NCI-H2196 (cell line): ENCODE measurements at regions not wholly inside any gene's neighbourhood (a gene's known extent, or its start where the extent isn't known, plus 50 kb on each side); places are given as distances from the start of the nearest gene placed in this dataset.
"Not testable (repeated sequence)": the region's sequence is repeated elsewhere in the genome, so short reads cannot be mapped to it uniquely, and the experiment has no call there.

Experiments used
- DNase-seq: peaks from one replicate; lab custom pipeline; 2025; ENCODE audit not compliant: unreplicated experiment; lab: John Stamatoyannopoulos, UW

DNA sequence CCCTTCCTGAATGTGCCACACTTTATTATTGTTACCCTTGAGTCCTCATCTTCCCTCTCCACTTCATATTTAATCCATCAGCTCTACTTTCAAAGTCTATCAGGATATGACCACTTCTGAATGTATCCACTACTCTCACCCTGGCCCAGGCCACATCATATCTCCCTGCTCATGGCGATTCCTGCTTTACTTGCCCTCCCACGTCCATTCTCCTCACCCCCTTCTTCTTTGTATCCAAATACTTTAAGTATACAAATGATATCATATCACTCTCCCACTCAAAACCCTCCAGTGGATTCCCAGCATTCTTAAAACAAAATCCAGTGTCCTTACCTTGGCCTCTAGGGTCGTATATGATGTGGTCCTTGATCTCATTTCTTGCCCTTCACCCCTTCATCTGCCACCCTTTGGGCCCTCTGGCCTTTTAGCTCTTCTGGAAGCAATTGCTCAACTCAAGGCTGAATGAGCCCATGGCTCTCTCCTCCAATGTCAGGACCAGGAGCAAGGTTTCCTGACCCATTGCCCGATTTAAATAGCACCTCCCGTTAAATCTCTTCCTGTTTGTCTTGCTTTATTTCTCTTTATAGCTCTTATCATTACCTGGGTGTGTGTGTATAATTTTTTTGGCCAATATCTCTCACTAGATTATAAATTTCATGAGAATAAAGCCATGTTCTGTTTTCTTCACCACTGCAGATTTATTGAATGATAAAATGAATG lies 205.9 kb upstream of the ECI2 start:
- DNase-seq: no peak

DNA sequence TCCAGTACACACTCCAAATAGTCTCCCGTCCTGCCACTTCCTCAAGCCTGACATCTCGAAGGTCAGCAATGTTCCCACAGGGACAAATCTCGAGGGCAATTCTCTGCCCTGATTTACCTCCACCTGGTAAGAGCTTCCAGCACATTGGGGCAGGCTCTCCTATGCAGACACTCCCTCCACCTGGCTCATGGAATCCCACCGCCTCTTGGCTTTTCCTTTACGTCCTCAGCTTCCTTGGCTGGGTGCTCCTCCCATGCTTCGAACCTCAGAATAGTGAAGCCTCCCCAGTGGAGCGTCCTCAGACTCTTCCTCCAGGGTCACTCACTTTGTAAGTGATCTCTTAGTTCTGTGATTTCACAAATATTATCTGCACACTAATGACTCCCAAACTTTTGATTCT lies 205.2 kb upstream of the ECI2 start:
- DNase-seq: no peak

DNA sequence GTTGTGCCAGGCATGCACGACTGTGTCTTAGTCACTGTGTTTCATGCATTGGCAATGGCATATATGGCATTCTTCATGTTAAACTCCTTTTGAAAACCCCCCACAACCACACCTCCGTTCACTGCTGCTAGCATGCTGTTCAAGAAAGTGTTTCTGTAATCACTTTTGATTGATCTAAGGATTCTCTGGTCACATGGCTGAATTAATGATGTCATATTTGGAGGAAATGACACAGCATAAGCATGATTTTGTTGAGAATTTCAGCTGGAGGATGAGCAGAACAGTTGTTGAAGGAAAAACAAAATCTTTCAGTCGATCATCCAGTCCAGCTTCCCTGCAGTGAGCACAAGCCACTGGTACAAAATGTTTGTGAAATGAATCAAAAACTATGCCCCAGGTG lies 203.5 kb upstream of the ECI2 start:
- no peak for DNase-seq

DNA sequence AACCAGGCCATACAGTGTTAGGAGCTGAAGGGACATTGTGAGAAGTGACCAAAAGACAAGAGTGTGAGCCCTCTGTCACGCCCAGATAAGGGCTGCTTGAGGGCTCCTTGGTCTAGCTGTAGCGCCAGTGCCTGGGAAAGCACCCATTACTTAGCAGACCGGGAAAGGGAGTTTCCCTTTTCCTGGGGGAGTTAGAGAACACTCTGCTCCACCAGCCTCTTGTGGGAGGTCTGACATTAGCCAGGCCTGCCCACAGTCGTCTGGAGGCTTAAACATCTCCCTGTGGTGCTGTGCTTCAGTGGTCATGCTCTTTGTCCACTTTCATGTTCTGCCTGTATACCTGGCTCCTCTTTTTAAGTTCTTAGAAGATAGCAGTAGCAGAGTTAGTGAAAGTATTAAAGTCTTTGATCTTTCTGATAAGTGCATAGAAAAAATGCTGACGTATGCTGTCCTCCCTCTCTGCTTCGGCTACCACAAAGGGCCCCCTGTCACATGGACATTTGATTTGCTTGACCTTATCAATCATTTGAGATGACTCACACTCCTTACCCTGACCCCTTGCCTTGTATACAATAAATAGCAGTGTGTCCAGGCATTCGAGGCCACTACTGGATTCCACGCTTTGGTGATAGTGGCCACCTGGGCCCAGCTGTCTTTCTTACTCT lies 201.5 kb upstream of the ECI2 start:
- DNase-seq: no peak

DNA sequence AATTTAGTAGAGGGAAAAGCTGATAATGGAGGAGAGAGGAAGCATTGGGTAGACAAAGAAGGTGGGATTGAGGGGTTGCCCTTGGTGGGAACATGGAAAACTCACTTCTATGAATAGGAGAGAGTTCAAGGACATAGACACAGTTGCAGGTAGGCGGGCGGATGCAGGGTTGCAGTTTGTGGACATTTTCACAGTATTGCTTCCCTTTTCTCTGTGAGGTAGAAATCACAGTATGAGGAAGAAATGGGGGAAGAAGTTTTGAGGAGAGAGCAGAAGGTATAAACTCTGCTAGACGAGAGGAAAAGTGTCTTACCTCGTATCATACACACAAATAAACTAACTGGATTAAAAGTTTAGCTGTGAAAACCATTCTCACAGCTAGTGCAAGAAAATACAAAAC lies 200.7 kb upstream of the ECI2 start:
- DNase-seq: no peak

DNA sequence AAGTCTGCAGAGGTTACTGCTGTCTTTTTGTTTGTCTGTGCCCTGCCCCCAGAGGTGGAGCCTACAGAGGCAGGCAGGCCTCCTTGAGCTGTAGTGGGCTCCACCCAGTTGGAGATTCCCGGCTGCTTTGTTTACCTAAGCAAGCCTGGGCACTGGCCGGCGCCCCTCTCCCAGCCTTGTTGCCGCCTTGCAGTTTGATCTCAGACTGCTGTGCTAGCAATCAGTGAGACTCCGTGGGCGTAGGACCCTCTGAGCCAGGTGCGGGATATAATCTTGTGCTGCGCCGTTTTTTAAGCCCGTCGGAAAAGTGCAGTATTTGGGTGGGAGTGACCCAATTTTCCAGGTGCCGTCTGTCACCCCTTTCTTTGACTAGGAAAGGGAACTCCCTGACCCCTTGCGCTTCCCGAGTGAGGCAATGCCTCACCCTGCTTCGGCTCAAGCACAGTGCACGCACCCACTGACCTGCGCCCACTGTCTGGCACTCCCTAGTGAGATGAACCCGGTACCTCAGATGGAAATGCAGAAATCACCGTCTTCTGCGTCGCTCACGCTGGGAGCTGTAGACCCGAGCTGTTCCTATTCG lies 198.9 kb upstream of the ECI2 start:
- not testable (repeated sequence) for DNase-seq

DNA sequence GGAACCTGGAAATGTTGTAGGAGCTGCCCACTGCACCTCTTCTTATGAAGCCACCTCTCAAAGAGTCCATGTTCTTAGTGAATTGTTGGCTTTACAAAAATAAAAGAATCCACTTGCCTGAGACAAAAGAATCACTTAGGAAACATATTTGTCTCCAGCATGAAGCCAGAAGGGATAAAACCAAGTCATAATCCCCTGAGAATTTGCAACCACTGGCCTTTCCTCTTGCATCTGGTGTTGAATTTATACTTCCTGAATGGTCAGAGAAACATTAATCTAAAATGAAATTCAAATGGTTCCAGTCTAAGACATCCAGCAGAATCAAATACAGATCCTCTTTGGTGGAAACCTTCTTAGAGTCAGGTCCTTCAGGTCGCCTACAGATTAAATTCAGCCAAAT lies 192.5 kb upstream of the ECI2 start:
- DNase-seq: no peak

DNA sequence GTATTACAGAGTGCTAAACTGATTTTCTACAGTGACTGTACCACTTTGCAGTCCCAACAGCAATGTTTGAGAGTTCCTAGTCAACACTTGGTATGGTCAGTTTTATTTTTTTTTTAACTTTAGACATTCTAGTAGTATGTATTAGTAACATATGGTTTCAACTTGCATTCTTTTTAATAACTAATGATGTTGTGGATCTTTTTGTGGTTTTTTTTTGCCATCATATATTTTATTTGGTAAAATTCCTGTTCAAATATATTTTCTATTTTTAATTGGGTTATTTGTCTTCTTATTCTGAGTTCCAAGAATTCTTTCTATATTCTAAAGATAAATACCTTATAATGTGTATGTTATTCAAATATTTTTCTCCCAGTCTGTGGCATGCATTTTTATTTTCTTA lies 189.4 kb upstream of the ECI2 start:
- DNase-seq: no peak

DNA sequence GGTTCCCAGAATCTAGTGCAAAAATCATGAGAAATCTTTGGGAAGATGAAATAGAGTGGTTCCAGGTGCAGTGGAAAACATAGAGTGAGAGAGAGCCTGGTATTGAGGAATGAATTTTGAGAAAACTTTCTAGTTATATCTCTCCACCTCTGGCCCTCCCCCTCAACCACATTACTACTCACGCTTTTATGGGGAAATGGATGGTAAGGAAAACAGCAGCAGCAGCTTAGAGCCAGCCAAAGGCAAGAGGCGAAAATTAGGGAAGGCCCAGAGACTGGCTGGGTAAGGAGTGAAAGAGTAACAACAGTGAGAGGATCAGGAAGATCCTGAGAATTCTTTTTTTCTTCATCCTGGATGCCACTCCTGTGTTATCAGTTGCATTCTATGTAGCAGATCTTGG lies 187.9 kb upstream of the ECI2 start:
- no peak for DNase-seq

DNA sequence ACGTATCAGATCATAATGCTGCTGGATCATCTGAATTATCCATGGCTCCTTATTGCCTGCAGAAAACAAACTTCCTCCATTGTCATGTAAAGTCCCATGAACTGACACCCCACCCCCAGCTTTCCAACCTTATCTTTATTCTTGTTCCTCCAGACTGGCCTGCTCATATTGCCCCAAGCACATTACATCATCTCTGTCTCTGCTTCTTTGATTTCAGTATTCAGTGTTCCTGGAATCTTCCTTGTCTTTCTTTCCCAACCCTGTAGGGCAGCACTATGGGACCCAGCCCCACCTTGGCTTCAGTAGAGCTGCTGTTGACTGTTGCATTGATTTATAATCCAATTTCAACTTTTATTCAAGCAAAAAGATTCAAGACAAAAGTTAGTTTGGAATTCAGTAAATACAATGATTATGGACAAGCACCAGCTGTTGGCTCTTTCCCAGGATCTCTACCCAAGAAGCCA lies 187.5 kb upstream of the ECI2 start:
- no peak for DNase-seq

DNA sequence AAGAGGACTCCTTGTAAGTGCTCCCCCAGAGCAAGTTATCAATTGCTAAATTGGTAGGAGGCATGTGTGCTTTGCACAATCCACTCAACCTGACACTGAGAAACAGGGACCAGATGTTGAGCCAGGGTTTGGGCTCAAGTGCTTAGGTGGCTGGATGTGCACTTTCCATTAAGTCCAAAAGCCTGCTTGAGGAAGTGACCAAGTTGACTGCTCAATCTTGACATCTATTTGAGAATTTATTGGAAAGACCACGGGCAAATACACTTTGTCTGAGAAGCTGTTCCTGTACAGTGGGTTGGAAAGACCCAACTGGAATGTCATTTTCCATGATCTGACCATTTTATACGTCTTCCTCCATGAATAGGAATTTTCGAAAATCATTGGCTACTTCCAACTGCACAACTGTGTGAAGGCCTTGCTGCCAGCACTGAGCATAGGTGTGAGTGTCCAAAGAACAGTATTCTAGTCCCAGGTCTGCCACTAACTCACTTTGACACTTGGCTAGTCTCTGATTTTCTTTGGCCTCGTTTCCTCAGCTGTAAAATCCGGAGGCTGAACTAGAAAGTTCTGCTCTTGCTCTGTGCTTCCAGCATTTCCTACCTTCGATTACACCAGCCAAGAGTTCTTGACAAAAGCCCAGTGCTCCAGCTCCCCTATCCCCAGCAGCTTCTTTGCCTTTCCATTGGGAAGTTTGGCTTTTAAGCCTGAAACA lies 186.9 kb upstream of the ECI2 start:
- no peak for DNase-seq

DNA sequence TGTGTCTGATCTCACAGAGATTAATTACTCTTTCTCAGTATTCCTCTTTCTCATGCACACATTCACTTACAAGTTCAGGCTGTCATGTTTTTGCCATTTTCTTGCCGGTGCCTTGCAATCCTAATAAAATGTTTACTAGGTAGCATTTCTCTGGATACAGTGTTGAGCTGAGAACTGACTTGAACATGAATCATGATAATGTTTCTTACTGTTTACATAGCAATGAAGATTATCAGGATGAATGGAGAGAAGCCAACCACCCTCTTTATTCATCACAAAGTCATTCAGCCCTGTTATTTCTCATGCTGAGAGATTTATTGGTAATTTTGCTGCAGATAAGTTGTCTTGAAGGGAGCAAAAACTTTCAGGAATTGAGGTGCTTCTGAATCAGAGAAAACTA lies 185.5 kb upstream of the ECI2 start:
- DNase-seq: no peak

DNA sequence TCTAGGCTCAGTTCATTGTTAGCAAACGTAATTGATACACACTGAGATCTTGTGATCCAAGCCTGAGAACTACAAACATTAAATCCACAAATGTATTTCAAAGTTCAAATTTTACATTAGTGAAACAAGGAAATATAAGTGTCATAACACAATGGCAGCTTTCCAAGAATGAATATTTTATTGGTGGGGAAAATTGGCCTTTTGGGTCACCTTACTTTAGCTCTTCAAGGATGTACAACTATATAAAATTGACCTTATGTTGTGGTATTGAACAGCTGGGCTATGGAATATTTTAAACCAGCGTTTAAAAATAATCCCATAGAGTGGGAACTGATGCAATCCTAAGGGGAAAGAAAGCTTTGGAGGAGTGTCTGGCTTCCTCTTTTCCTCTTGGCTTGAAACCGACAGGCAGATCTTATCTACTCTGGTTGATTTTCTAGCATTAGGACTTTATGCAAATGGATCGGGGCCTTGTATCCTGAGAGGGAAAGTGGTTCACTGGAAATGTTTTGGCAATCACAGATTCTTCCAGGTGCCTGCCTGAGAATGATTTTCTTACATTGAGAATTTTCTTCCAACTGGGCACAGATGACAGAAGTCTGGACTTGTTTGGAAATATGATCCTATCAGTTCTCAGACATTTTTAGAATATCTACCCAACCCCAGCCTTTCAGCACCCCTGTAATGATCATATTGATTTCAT lies 184.8 kb upstream of the ECI2 start:
- no peak for DNase-seq

DNA sequence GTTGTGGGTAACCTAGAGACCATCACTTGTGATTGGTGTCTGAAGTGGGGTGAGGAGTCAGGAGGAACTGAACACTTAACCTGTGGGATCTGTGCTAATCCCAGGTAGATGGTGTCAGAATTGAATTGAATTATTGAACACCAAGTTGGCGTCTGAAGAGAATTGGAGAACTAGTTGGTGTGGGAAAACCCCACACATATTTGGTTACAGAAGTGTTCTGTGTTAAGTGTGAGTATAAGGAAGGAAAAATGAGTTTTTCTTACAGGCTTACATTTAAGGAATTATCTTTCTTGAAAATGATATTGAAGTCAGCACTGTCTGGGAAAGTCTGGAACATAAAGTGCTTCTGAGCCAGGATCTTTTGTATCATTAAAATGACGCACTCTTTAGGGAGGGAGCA lies 182.9 kb upstream of the ECI2 start:
- no peak for DNase-seq

DNA sequence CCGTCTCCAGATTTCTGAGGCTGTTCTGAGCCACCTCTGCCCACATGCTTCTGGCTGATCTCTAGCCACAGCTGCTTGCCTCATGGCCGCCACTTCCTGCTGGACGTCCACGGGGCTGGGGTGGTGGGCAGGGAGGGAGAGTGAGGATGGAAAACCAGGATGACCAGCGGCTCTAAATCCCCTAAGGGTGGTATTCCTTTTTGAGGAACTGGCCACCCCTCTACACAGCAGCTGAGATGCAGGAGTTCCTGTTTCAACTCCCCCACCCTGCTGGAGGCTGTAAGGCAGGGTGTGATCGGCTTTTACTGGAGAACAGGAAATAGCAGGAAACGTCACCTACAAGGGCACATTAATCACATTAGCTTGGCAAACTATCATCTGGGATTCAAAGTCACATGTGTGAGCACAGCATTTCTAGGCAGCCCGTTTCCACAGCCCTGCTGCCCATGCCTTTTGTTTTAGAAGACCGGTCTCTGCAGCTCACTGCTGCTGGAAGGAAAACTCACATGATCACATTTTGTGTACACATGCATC lies 181.6 kb upstream of the ECI2 start:
- no peak for DNase-seq

DNA sequence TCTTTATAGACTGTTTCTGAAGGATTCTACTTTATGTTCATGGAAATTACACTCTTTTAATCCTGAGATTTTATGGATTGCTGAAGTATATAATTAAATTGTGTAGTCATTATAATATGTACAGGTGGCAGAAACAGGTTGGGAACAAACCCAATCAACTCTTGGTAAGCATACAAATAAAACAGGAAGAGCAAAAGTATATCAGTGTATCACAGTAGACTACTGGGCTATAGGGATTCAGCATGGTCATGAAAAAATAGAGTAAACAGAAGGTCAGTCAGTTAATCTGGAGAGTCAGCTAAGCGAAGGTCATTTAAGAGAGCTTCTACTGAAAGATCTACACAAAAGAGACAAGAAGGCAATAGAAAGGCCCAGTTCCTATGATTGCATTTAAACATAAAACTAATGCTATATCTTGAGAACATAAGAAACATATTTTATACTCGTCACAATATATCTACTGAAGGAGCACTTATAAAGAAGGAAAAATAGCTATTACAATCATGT lies 178.9 kb upstream of the ECI2 start:
- DNase-seq: no peak

DNA sequence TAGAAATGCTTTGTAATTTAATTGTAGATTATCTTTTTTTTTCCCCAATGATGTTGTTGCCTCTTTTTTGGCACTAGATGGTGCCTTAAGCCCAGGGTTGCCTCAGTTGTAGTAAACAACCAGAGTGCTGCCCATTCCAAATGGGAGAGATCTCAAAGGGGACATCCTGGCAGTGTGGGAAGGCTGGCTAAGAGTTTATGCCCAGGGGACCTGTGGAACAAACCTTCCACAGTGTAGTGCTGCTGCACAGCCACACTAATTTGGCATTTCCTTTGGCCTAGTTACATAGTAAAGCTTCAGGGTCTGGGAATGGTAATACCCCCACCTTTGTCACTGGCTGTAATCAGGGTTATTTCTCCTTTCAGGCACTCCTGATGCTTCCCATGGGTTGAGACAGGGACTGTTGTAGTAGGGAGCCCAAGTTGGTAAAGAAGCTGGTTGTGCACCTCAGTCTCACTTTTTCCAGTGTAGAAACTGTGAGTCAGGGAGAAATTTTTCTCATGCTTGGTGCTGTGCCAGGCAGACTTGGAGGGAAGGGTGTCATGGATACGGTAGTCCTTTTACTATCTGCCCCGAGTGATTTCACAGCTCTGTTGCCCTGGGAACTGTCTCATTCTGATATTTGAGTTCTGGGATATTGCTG lies 177.8 kb upstream of the ECI2 start:
- peak; percentile 7 for DNase-seq

DNA sequence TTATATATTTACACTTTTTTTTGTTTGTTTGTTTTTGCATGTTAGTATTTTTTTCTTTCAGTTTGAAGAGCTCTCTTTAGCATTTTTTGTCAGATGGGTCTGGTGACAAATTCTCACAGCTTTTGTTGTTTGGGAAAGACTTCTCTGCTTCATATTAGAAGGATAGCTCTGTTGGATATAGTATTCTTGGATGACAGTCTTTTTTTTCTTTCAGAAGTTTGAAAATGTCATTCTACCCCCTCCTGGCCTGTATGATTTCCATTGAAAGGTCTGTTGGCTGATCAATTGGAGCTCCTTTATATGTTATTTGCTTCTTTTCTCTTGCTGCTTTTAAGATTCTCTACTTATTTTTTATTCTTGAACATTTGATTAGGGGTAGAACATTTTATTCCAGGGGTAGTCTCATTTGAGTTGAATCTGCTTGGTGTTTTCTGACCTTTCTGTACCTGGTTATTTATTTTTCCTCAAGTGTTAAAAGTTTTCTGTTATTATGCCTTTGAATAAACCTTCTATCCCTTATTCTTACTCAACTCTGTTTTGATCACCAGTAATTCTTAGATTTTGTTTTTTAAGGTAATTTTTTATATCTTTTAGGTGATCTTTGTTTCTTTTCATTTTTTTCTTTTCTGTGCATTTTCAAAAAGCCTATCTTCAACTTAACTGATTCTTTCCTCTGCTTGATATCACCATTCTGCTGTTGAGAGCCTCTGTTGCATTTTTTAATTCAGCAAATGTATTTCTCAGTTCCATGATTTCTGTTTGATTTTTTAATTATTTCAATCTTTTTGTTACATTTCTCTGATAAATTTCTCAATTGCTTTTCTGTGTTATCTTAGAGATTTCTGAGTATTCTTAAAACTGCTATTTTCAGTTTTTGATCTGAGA lies 176.8 kb upstream of the ECI2 start:
- no peak for DNase-seq

DNA sequence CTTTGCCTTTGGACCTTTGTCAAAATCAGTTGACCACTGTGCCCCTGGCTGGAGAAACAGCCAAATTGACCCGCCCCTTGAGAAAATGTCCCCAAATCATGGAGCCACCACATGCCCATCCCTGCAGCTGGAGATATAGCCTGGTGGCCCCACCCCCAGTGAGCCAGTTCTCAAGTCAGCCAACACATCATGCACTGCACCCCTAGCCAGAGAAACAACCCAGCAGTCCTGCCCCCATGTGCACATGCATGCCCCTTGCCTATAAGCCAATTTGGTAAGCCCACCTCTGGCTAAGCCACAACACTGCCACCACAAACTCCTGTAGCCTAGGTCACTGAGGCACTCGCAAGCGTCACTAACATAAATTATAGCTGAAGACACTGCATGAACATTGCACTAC lies 174.2 kb upstream of the ECI2 start:
- no peak for DNase-seq
